T47D (cell line): ENCODE measurements at regions not wholly inside any gene's neighbourhood (a gene's known extent, or its start where the extent isn't known, plus 50 kb on each side); places are given as distances from the start of the nearest gene placed in this dataset.

Experiments
- DNase-seq, 2 experiments: peaks; one replicate each; pipeline versions ENCODE4 v3.0.0 to v3.0.0-alpha.2; 2011 to 2012; ENCODE audit warnings: low read depth in 1 of 2, low spot score in 1 of 2
- JUND ChIP-seq: IDR thresholded peaks from 2 replicates; pipeline ENCODE4 v1.6.1; 2012; ENCODE audit warnings: low read depth
- in situ Hi-C: cut with HindIII; loops from 2 replicates; pipeline ENCODE4 v1.10.0; 2016; ENCODE audit warnings: low sequenced_read_pairs, low pct_unique_long_range_greater_than_20kb

GRCh38 chr4:129561886-129562671, 466.1 kb downstream of the C4orf33 start:
- DNase-seq = no peak
- in situ Hi-C loops = no loop called here
- no peak for TF ChIP-seq JUND

DNA sequence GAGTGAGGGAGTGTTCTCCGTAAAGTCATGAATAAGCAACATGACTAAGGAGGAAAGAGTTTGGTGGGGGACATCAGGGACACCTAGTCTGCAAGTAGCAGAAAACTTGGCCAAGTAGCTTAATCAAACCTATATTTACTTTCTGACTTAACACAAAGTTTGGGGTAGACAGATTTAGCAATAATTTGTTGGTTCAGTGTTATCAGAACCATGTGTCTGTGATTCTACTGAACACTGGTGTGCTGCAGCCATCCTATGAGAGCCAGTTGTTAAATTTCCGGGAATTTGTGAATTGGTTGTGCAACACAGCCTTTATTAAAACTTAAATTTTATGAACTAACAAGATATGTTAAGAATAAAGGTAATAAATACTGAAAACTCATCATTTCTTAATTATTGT, 469.3 kb downstream of the C4orf33 start:
- in situ Hi-C loops = no loop called here
- DNase-seq = no peak
- TF ChIP-seq JUND = no peak

DNA sequence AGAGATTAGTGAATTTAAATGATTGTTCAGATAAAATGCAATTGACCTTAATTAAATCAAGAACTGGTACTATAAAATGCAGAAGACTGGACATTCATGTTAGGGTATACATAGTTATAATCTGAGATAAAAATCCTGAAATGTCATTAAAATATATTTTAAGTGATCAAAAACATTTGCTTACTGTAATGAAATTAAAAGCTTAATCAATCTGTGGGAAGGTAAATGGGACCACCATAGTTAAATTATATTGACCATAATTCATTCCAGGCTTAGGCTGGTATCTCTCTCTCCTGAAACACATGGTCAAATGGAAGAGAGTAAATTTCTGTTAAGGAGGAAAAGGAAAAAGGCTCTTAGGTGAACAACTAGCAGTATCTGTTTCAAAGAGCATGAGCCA, 474.4 kb downstream of the C4orf33 start:
- in situ Hi-C loops = no loop called here
- TF ChIP-seq JUND = no peak

GRCh38 chr4:129578336-129578735, 482.4 kb downstream of the C4orf33 start:
- TF ChIP-seq JUND = no peak
- DNase-seq = no peak
- in situ Hi-C loops = no loop called here

More for the DNA sequence above, 474.4 kb downstream of the C4orf33 start:
- no peak for DNase-seq

GRCh38 chr4:129581305-129581704, 485.4 kb downstream of the C4orf33 start:
- in situ Hi-C loops = no loop called here
- no peak for DNase-seq
- no peak for TF ChIP-seq JUND

GRCh38 chr4:129583868-129584267, 487.9 kb downstream of the C4orf33 start:
- in situ Hi-C loops = no loop called here
- no peak for DNase-seq
- no peak for TF ChIP-seq JUND

GRCh38 chr4:129598582-129598981, 502.6 kb downstream of the C4orf33 start:
- TF ChIP-seq JUND = no peak
- in situ Hi-C loops = no loop called here
- DNase-seq = no peak

- no peak for TF ChIP-seq JUND
- in situ Hi-C loops = no loop called here
- DNase-seq = no peak
Measured at GRCh38 chr4:129600898-129601297, 504.9 kb downstream of the C4orf33 start.

GRCh38 chr4:129602447-129602846, 506.5 kb downstream of the C4orf33 start:
- DNase-seq = no peak
- in situ Hi-C loops = no loop called here
- no peak for TF ChIP-seq JUND

- no peak for TF ChIP-seq JUND
- in situ Hi-C loops = no loop called here
Measured at GRCh38 chr4:129603241-129603931, 507.4 kb downstream of the C4orf33 start.

GRCh38 chr4:129604632-129605255, 508.8 kb downstream of the C4orf33 start:
- TF ChIP-seq JUND = no peak
- in situ Hi-C loops = no loop called here
- no peak for DNase-seq

More at GRCh38 chr4:129603241-129603931, 507.4 kb downstream of the C4orf33 start:
- no peak for DNase-seq

- in situ Hi-C loops = no loop called here
- DNase-seq = no peak
- TF ChIP-seq JUND = no peak
Measured at GRCh38 chr4:129614611-129615010, 518.7 kb downstream of the C4orf33 start.

DNA sequence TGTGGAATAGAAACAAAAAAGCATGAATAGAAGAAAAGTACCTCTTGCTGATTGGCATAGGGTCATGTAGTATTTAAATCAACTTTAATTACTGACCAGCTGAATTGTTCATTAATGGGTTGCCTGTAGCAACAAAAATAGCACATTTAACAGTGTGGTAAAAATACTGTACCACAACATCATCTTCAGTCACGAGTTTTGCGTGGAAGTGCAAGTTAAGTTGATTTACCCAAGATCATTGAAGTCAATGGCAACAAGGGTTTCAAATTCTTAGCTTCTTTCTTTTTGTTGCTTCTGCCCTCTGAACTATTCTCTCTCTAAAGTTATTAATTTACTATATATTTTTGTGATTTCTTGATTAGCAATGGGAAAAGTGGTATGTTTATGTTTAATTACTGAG, 526.6 kb downstream of the C4orf33 start:
- in situ Hi-C loops = no loop called here
- no peak for TF ChIP-seq JUND
- DNase-seq = no peak
